K562 (cell line): ENCODE measurements at regions not wholly inside any gene's neighbourhood (a gene's known extent, or its start where the extent isn't known, plus 50 kb on each side); places are given as distances from the start of the nearest gene placed in this dataset. TPM values are rescaled to one million over a fixed set of nuclear protein-coding genes. Genes with fewer than 3 reads are reported as not detected.

Experiments
- ATAC-seq: fragments of 200-7000 bp; cut with Tn5 transposase; 3 replicates; pipeline ENCODE4 v1.9.1; 2020; ENCODE audit warnings: moderate library complexity
- BruUV-seq: library from RNA; stranded (reverse); fragments of 400-500 nt; replicated peaks from 2 replicates; lab custom pipeline; 2021; lab: Mats Ljungman, UMichigan
- CTCF ChIA-PET: fragments of 300-600 bp; formaldehyde crosslinking; extraction: SDS; loops from one replicate; lab custom pipeline; 2021; ENCODE audit warnings: low intra/inter-chr PET ratio; lab: Yijun Ruan, JAX
- POLR2A ChIA-PET: fragments of 300-600, 350-650 bp; sonication (Branson Sonifier 250); formaldehyde crosslinking; extraction: SDS; loops from one replicate; lab custom pipeline; 2021; ENCODE audit warnings: antibody characterized with exemption, inconsistent platforms; lab: Yijun Ruan, JAX
- DNase-seq, 4 experiments: peaks; one replicate each; pipeline versions ENCODE4 v3.0.0 to v3.0.0-alpha.2; 2011 to 2018; ENCODE audit warnings: low spot score in 3 of 4, mixed read lengths in 3 of 4; ENCODE audit errors: extremely low read depth in 1 of 4
- FAIRE-seq: peaks from 2 replicates; lab custom pipeline; 2011; peaks lifted over from hg19 to GRCh38; lab: Jason Lieb, UNC
- H2AFZ ChIP-seq: 2 replicates; pipeline ENCODE4 v1.6.0; 2011; ENCODE audit warnings: low read depth, low read length, control low read depth, inconsistent platforms
- H3K27ac ChIP-seq: fragments of 200-600 bp; 3 replicates; pipeline ENCODE4 v1.8.0; 2011; ENCODE audit warnings: low read depth, mild to moderate bottlenecking, control low read depth, inconsistent platforms, low read length, moderate library complexity, mixed read lengths; ENCODE audit errors: extremely low read depth
- H3K27me3 ChIP-seq, 2 experiments: fragments of 300-600 bp in 1 of 2; 2 replicates in 1 of 2; 3 replicates in 1 of 2; pipeline versions ENCODE4 v1.6.0 to v1.8.0; 2011; ENCODE audit warnings: inconsistent platforms in 2 of 2, low read length in 2 of 2, mild to moderate bottlenecking in 1 of 2, mixed read lengths in 1 of 2, moderate library complexity in 1 of 2; ENCODE audit not compliant: control insufficient read depth in 2 of 2, insufficient read depth in 2 of 2
- H3K36me3 ChIP-seq: fragments of 300-600 bp; 3 replicates; pipeline ENCODE4 v1.8.0; 2011; ENCODE audit warnings: mild to moderate bottlenecking, low read length, inconsistent platforms; ENCODE audit not compliant: control insufficient read depth, insufficient read depth
- H3K4me1 ChIP-seq, 2 experiments: fragments of 200-600 bp in 1 of 2; replicated peaks in 1 of 2; 2 replicates in 1 of 2; 3 replicates in 1 of 2; pipeline versions ENCODE4 v1.5.1 to v1.8.0; 2011; ENCODE audit warnings: inconsistent platforms in 2 of 2, low read length in 2 of 2, mild to moderate bottlenecking in 1 of 2, mixed read lengths in 1 of 2, moderate library complexity in 1 of 2; ENCODE audit not compliant: control insufficient read depth in 2 of 2, insufficient read depth in 2 of 2
- H3K4me2 ChIP-seq: 2 replicates; pipeline ENCODE4 v1.6.1; 2011; ENCODE audit warnings: low read length, control low read depth, inconsistent platforms, mixed read lengths; ENCODE audit not compliant: insufficient read depth
- H3K4me3 ChIP-seq: fragments of 200-600 bp; sonication (generic), shearing (Covaris generic); 2 replicates; pipeline ENCODE4 v1.5.1; 2016; ENCODE audit warnings: control low read depth, inconsistent platforms
- H3K79me2 ChIP-seq: fragments of 200-600 bp; 3 replicates; pipeline ENCODE4 v1.8.0; 2011; ENCODE audit warnings: low read length, inconsistent platforms; ENCODE audit not compliant: control insufficient read depth, insufficient read depth
- H3K9ac ChIP-seq, 2 experiments: 2 replicates each; pipeline versions ENCODE4 v1.6.0 to v1.6.1; 2011; ENCODE audit warnings: low read depth in 2 of 2, low read length in 2 of 2, control low read depth in 1 of 2, inconsistent platforms in 1 of 2, mild to moderate bottlenecking in 1 of 2, mixed read lengths in 1 of 2; ENCODE audit not compliant: insufficient read depth in 1 of 2
- H3K9me1 ChIP-seq: one replicate; pipeline ENCODE4 v1.6.0; 2011; ENCODE audit warnings: inconsistent platforms, mild to moderate bottlenecking, low read length, moderate library complexity; ENCODE audit not compliant: control insufficient read depth, insufficient read depth
- H3K9me3 ChIP-seq: replicated peaks from 2 replicates; pipeline ENCODE4 v1.5.1; 2011; ENCODE audit warnings: low read depth, low read length, inconsistent platforms; ENCODE audit not compliant: control insufficient read depth, insufficient read depth
- H4K20me1 ChIP-seq: replicated peaks from 2 replicates; pipeline ENCODE4 v1.6.1; 2011; ENCODE audit warnings: low read length, inconsistent platforms, mixed read lengths; ENCODE audit not compliant: control insufficient read depth, insufficient read depth
- BACH1 ChIP-seq: fragments of 200-800 bp; sonication (Bioruptor generic); IDR thresholded peaks from 2 replicates; pipeline ENCODE4 v1.6.1; 2016; ENCODE audit warnings: missing genetic modification characterization, missing compliant biosample characterization
- CTBP1 ChIP-seq: fragments of 450-650 bp; IDR thresholded peaks from 2 replicates; pipeline ENCODE4 v1.6.1; 2016; ENCODE audit warnings: borderline replicate concordance
- CUX1 ChIP-seq: fragments of 200-800 bp; sonication (Bioruptor generic); IDR thresholded peaks from 2 replicates; pipeline ENCODE4 v1.6.1; 2016; ENCODE audit warnings: missing genetic modification characterization, missing compliant biosample characterization
- MCM2 ChIP-seq: fragments of 450-650 bp; IDR thresholded peaks from 2 replicates; pipeline ENCODE4 v1.6.1; 2017; ENCODE audit warnings: low read depth, mild to moderate bottlenecking
- MTA1 ChIP-seq: fragments of 450-650 bp; IDR thresholded peaks from 2 replicates; pipeline ENCODE4 v1.6.1; 2017; ENCODE audit warnings: borderline replicate concordance
- PHF20 ChIP-seq: fragments of 450-650 bp; IDR thresholded peaks from 2 replicates; pipeline ENCODE4 v1.6.1; 2018; ENCODE audit not compliant: partially characterized antibody
- PYGO2 ChIP-seq: fragments of 450-650 bp; IDR thresholded peaks from 2 replicates; pipeline ENCODE4 v1.6.1; 2016; ENCODE audit warnings: mild to moderate bottlenecking, missing genetic modification characterization, moderate library complexity, missing compliant biosample characterization
- ZFP36 ChIP-seq: fragments of 150-350 bp; IDR thresholded peaks from 2 replicates; pipeline ENCODE4 v1.6.1; 2018; ENCODE audit warnings: low read length, low read depth; ENCODE audit not compliant: partially characterized antibody
- WGBS: fragments of 100-300 bp; shearing (Covaris generic); methylation state at CpG from one replicate; pipeline ENCODE4 v1.1.6; 2016; ENCODE audit warnings: low coverage, mixed read lengths; ENCODE audit not compliant: insufficient coverage; ENCODE audit errors: missing lambda C conversion rate; 5-methylcytosine and 5-hydroxymethylcytosine counted together
- in situ Hi-C: fragments of 300-500 bp; cut with MboI; formaldehyde crosslinking; loops from 4 replicates; pipeline ENCODE4 v1.15.0; 2018; ENCODE audit warnings: inconsistent platforms, mixed read lengths
- intact Hi-C: fragments of 100-400 bp; cut with micrococcal nuclease; formaldehyde crosslinking; loops from 2 replicates; pipeline ENCODE4 v1.14.2; 2022
- small RNA-seq: library from RNA; depleted of rRNA; stranded (forward); fragments of <200 nt; gene quantifications from one replicate; pipeline ENCODE3, GENCODE V24; 2014

GRCh38 chr2:15996536-15997423 is 56.4 kb downstream of the MYCN start:
- WGBS: 0% methylated on average over 10 of the region's 10 CpGs
- Histone ChIP-seq H3K36me3 (no peaks in the 10 kb centered on the region), H3K9me1 (no peaks in the 10 kb centered on the region), H3K27me3 (peaks cover 4 to 24% of the 10 kb centered on the region in 2 experiments; a peak in 4 of 5 replicates), H3K4me3 (no peak overlapping the region), H3K9ac (no peak overlapping the region), H3K4me1 (no peaks in the 10 kb centered on the region), H4K20me1 (no peaks in the 10 kb centered on the region), H3K79me2 (no peaks in the 10 kb centered on the region), H3K4me2 (no peak overlapping the region), H2AFZ (no peak overlapping the region), H3K27ac (no peak overlapping the region), H3K9me3 (no peaks in the 10 kb centered on the region)
- DNase-seq (no peak), FAIRE-seq (no peak), ATAC-seq (no peak)
- no TSS peak for BruUV-seq
- intact Hi-C loops (no loop called here), in situ Hi-C loops (no loop called here)
- CTCF ChIA-PET: no interaction called here
- POLR2A ChIA-PET: interaction anchor here (0.7 to 1.0 kb wide), 3 partner anchors 10 to 697 kb away, joined by 3 to 4 read pairs (median 3); no protein-coding TSS in a partner anchor
- TF ChIP-seq MTA1: no peak
- no peak for TF ChIP-seq PYGO2 (tag)
- no peak for TF ChIP-seq CTBP1
- TF ChIP-seq MCM2: no peak
- TF ChIP-seq BACH1 (tag): no peak
- TF ChIP-seq PHF20: no peak
- TF ChIP-seq CUX1 (CRISPR knock-in tag): no peak
- TF ChIP-seq ZFP36: no peak

Small RNA genes in the stretch of these regions (small RNA-seq; reads per million reads assigned to genes)
- gene AC174048.1 (not detected), gene RF00561 (not detected)
